GM23338 (cell line): ENCODE measurements at regions not wholly inside any gene's neighbourhood (a gene's known extent, or its start where the extent isn't known, plus 50 kb on each side); places are given as distances from the start of the nearest gene placed in this dataset.

ENCODE experiments used
- ATAC-seq: fragments of 200-7000 bp; cut with Tn5 transposase; 3 replicates; pipeline ENCODE4 v1.9.1; 2020
- DNase-seq: peaks from one replicate; pipeline ENCODE4 v3.0.0-alpha.2; 2015; ENCODE audit warnings: low spot score
- H2AFZ ChIP-seq: fragments of 200-600 bp; sonication (generic); 2 replicates; pipeline ENCODE4 v1.8.0; 2016; ENCODE audit warnings: antibody characterized with exemption, mild to moderate bottlenecking, moderate library complexity
- H3F3A ChIP-seq: fragments of 200-600 bp; sonication (generic); replicated peaks from 2 replicates; pipeline ENCODE4 v1.8.0; 2017; ENCODE audit warnings: antibody characterized with exemption, mixed run types, low read depth
- H3K27ac ChIP-seq: fragments of 200-600 bp; sonication (generic); 2 replicates; pipeline ENCODE4 v1.6.1; 2016; ENCODE audit warnings: low read depth
- H3K27me3 ChIP-seq: fragments of 200-600 bp; sonication (generic); 2 replicates; pipeline ENCODE4 v1.8.0; 2016; ENCODE audit warnings: mild to moderate bottlenecking, mixed run types, moderate library complexity; ENCODE audit not compliant: insufficient read depth
- H3K36me3 ChIP-seq: fragments of 200-600 bp; sonication (generic); 2 replicates; pipeline ENCODE4 v1.8.0; 2016; ENCODE audit warnings: mild to moderate bottlenecking; ENCODE audit not compliant: insufficient read depth
- H3K4me1 ChIP-seq: fragments of 200-600 bp; sonication (generic); 2 replicates; pipeline ENCODE4 v1.8.0; 2016; ENCODE audit warnings: mild to moderate bottlenecking, moderate library complexity; ENCODE audit not compliant: insufficient read depth
- H3K4me2 ChIP-seq: fragments of 200-600 bp; sonication (generic); 2 replicates; pipeline ENCODE4 v1.7.1; 2017; ENCODE audit warnings: mixed run types
- H3K4me3 ChIP-seq: fragments of 200-600 bp; sonication (generic); 2 replicates; pipeline ENCODE4 v1.6.1; 2016; ENCODE audit warnings: mixed run types
- H3K79me2 ChIP-seq: fragments of 200-600 bp; sonication (generic); replicated peaks from 2 replicates; pipeline ENCODE4 v1.8.0; 2017; ENCODE audit warnings: mild to moderate bottlenecking; ENCODE audit not compliant: insufficient read depth
- H3K9me2 ChIP-seq: fragments of 200-600 bp; sonication (generic); 2 replicates; pipeline ENCODE4 v1.8.0; 2017; ENCODE audit not compliant: insufficient read depth
- H4K20me1 ChIP-seq: fragments of 200-600 bp; sonication (generic); replicated peaks from 2 replicates; pipeline ENCODE4 v1.8.0; 2017; ENCODE audit warnings: mild to moderate bottlenecking; ENCODE audit not compliant: insufficient read depth
- H3K27ac Mint-ChIP-seq: 2 replicates; pipeline ENCODE4 v1.8.0; 2020; ENCODE audit warnings: inconsistent platforms, mild to moderate bottlenecking, moderate library complexity, mixed read lengths
- H3K27me3 Mint-ChIP-seq: 3 replicates; pipeline ENCODE4 v1.8.0; 2022; ENCODE audit warnings: low read depth, mild to moderate bottlenecking, moderate library complexity, mixed read lengths, inconsistent platforms; ENCODE audit not compliant: insufficient read depth, poor library complexity
- H3K36me3 Mint-ChIP-seq: 3 replicates; pipeline ENCODE4 v1.8.0; 2021; ENCODE audit warnings: low read depth, mild to moderate bottlenecking, inconsistent platforms, moderate library complexity, mixed read lengths
- H3K4me1 Mint-ChIP-seq: 3 replicates; pipeline ENCODE4 v1.8.0; 2020; ENCODE audit warnings: mild to moderate bottlenecking, inconsistent platforms, mixed read lengths
- H3K4me3 Mint-ChIP-seq: 3 replicates; pipeline ENCODE4 v1.8.0; 2021; ENCODE audit warnings: moderate library complexity, mild to moderate bottlenecking, inconsistent platforms, mixed read lengths
- H3K9me3 Mint-ChIP-seq: 3 replicates; pipeline ENCODE4 v1.8.0; 2020; ENCODE audit warnings: moderate library complexity, mild to moderate bottlenecking, inconsistent platforms, mixed read lengths
- CREB1 ChIP-seq: fragments of 250-450 bp; sonication (Bioruptor Pico); IDR thresholded peaks from 2 replicates; pipeline ENCODE4 v1.5.0; 2020; ENCODE audit warnings: low read depth, mild to moderate bottlenecking, moderate library complexity
- EZH2 ChIP-seq: fragments of 200-600 bp; sonication (generic); IDR thresholded peaks from one replicate; pipeline ENCODE4 v1.8.0; 2017; ENCODE audit warnings: antibody characterized with exemption, mild to moderate bottlenecking, low read depth; ENCODE audit not compliant: unreplicated experiment
- EZH2phosphoT487 ChIP-seq: fragments of 200-600 bp; sonication (generic); IDR thresholded peaks from one replicate; pipeline ENCODE4 v1.8.1; 2018; ENCODE audit warnings: antibody characterized with exemption; ENCODE audit not compliant: unreplicated experiment
- JUNB ChIP-seq: IDR thresholded peaks from one replicate; pipeline ENCODE4 v1.6.1; 2016; ENCODE audit warnings: antibody characterized with exemption; ENCODE audit not compliant: unreplicated experiment
- NANOG ChIP-seq: IDR thresholded peaks from 2 replicates; pipeline ENCODE4 v1.6.1; 2016; ENCODE audit warnings: antibody characterized with exemption, borderline replicate concordance
- POLR2AphosphoS5 ChIP-seq: IDR thresholded peaks from 2 replicates; pipeline ENCODE4 v1.6.1; 2016; ENCODE audit warnings: antibody characterized with exemption, low read depth
- REST ChIP-seq: IDR thresholded peaks from one replicate; pipeline ENCODE4 v1.6.1; 2018; ENCODE audit warnings: antibody characterized with exemption; ENCODE audit not compliant: unreplicated experiment
- STAT1 ChIP-seq: IDR thresholded peaks from one replicate; pipeline ENCODE4 v1.6.1; 2016; ENCODE audit warnings: antibody characterized with exemption; ENCODE audit not compliant: unreplicated experiment
- ZNF114 ChIP-seq: fragments of 250-450 bp; sonication (Bioruptor Pico); IDR thresholded peaks from 2 replicates; pipeline ENCODE4 v1.5.0; 2020; ENCODE audit warnings: mild to moderate bottlenecking, moderate library complexity
- ZNF331 ChIP-seq: fragments of 250-450 bp; sonication (Bioruptor Pico); IDR thresholded peaks from 2 replicates; pipeline ENCODE4 v1.5.0; 2020; ENCODE audit warnings: low read depth, mild to moderate bottlenecking, moderate library complexity
- ZNF462 ChIP-seq: fragments of 250-450 bp; sonication (Bioruptor Pico); IDR thresholded peaks from 2 replicates; pipeline ENCODE4 v1.5.0; 2020; ENCODE audit warnings: mild to moderate bottlenecking, moderate library complexity
- TF ChIP-seq, protein P1 (sequence below): IDR thresholded peaks from 2 replicates; pipeline ENCODE4 v1.6.1; 2016; ENCODE audit warnings: antibody characterized with exemption
- TF ChIP-seq, protein P2 (sequence below), 2 experiments: fragments of 200-600 bp in 1 of 2; sonication (generic) in 1 of 2; conservative IDR thresholded peaks; 2 replicates each; pipeline versions ENCODE4 v1.5.1 to v1.6.1; 2016 to 2017; ENCODE audit warnings: antibody characterized with exemption in 2 of 2, low read depth in 2 of 2, mild to moderate bottlenecking in 2 of 2, moderate library complexity in 1 of 2

DNA sequence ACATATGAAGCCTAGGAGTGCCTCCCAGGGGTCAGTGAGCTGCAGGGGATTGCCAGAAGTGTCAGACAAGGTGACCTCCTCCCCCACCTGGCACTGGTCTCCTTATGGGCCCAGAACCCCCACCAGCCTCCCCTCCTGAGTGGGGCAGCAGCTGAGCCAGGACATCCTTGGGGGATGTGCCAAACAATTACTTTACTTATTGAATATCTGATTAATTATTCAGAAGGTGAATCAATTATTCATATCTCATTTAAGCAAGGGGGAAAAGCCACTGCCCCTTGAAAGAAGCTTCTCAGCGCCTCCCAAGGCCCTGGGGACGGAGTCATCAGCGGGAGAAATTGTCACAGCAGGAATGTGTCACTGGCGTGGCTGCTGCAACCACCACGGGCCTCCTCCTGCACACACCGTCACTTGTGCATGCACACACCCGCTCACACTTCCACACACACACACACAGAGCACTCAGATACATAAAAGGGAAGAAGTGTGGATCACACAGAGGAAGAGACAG, 123.4 kb upstream of the MAFB start:
- H3K9me3 Mint-ChIP-seq, result no peaks in the 10 kb centered on the region
- ATAC-seq, result no peak
- Histone ChIP-seq H3K4me2 (no peak overlapping the region), H3K27ac (no peak overlapping the region), H3K4me1 (no peaks in the 10 kb centered on the region), H3K79me2 (no peaks in the 10 kb centered on the region), H4K20me1 (no peaks in the 10 kb centered on the region), H3K9me2 (peaks cover 8% of the 10 kb centered on the region; the same call in 1 of the 2 replicates), H2AFZ (no peak overlapping the region), H3K27me3 (no peaks in the 10 kb centered on the region), H3K36me3 (no peaks in the 10 kb centered on the region), H3F3A (no peaks in the 10 kb centered on the region), H3K4me3 (no peak overlapping the region)
- H3K27me3 Mint-ChIP-seq, result peaks cover 2% of the 10 kb centered on the region
- no peak overlapping the region for H3K27ac Mint-ChIP-seq
- no peaks in the 10 kb centered on the region for H3K4me1 Mint-ChIP-seq
- TF ChIP-seq, protein P1, sequence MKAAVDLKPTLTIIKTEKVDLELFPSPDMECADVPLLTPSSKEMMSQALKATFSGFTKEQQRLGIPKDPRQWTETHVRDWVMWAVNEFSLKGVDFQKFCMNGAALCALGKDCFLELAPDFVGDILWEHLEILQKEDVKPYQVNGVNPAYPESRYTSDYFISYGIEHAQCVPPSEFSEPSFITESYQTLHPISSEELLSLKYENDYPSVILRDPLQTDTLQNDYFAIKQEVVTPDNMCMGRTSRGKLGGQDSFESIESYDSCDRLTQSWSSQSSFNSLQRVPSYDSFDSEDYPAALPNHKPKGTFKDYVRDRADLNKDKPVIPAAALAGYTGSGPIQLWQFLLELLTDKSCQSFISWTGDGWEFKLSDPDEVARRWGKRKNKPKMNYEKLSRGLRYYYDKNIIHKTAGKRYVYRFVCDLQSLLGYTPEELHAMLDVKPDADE, result no peak
- TF ChIP-seq STAT1 (no peak), EZH2phosphoT487 (no peak), NANOG (no peak), ZNF331 (CRISPR knock-in tag) (no peak), REST (no peak), CREB1 (CRISPR knock-in tag) (no peak), ZNF114 (CRISPR knock-in tag) (no peak), POLR2AphosphoS5 (no peak), ZNF462 (CRISPR knock-in tag) (no peak), EZH2 (no peak), JUNB (no peak)
- TF ChIP-seq, protein P2, sequence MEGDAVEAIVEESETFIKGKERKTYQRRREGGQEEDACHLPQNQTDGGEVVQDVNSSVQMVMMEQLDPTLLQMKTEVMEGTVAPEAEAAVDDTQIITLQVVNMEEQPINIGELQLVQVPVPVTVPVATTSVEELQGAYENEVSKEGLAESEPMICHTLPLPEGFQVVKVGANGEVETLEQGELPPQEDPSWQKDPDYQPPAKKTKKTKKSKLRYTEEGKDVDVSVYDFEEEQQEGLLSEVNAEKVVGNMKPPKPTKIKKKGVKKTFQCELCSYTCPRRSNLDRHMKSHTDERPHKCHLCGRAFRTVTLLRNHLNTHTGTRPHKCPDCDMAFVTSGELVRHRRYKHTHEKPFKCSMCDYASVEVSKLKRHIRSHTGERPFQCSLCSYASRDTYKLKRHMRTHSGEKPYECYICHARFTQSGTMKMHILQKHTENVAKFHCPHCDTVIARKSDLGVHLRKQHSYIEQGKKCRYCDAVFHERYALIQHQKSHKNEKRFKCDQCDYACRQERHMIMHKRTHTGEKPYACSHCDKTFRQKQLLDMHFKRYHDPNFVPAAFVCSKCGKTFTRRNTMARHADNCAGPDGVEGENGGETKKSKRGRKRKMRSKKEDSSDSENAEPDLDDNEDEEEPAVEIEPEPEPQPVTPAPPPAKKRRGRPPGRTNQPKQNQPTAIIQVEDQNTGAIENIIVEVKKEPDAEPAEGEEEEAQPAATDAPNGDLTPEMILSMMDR (conservative IDR thresholded peaks at IDR 0.05; ENCODE audit: low read depth in 2 of 2), result no peak
- no peak overlapping the region for H3K4me3 Mint-ChIP-seq
- DNase-seq, result no peak
- no peaks in the 10 kb centered on the region for H3K36me3 Mint-ChIP-seq
